ENCODE measurements at regions not wholly inside any gene's neighbourhood (a gene's known extent, or its start where the extent isn't known, plus 50 kb on each side); places are given as distances from the start of the nearest gene placed in this dataset.

DNA sequence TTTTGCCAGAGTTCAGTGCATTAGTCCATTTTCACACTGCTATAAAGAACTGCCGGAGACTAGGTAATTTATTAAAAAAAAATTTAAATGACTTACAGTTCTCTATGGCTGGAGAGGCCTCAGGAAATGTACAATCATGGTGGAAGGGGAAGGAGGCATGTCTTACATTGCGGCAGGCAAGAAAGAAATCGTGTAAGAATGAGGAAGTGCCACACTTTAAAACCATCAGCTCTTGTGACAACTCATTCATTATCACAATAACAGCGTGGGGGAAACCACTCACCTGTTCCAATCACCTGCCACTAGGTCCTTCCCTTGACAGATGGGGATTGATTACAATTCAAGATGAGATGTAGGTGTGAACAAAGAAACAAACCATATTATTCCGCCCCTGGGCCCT is 1361.4 kb downstream of the NSUN3 start:
- Mint-ChIP-seq H3K4me1 (no peaks in the 10 kb centered on the region), H3K9me3 (no peaks in the 10 kb centered on the region), H3K4me3 (no peak overlapping the region), H3K36me3 (no peaks in the 10 kb centered on the region), H3K27ac (no peak overlapping the region), H3K27me3 (ENCODE audit: insufficient read depth, low read depth) (peaks cover 3% of the 10 kb centered on the region)
- no peak overlapping the region for H3K9ac ChIP-seq
- no peak overlapping the region for H3K4me2 ChIP-seq
- H3K4me3 ChIP-seq = no peak overlapping the region
- H3K9me3 ChIP-seq (ENCODE audit: low read depth) = no peaks in the 10 kb centered on the region
- no peaks in the 10 kb centered on the region for H3K79me2 ChIP-seq (ENCODE audit: low read depth)
- H3K27me3 ChIP-seq = no peaks in the 10 kb centered on the region
- TF ChIP-seq, protein P1, sequence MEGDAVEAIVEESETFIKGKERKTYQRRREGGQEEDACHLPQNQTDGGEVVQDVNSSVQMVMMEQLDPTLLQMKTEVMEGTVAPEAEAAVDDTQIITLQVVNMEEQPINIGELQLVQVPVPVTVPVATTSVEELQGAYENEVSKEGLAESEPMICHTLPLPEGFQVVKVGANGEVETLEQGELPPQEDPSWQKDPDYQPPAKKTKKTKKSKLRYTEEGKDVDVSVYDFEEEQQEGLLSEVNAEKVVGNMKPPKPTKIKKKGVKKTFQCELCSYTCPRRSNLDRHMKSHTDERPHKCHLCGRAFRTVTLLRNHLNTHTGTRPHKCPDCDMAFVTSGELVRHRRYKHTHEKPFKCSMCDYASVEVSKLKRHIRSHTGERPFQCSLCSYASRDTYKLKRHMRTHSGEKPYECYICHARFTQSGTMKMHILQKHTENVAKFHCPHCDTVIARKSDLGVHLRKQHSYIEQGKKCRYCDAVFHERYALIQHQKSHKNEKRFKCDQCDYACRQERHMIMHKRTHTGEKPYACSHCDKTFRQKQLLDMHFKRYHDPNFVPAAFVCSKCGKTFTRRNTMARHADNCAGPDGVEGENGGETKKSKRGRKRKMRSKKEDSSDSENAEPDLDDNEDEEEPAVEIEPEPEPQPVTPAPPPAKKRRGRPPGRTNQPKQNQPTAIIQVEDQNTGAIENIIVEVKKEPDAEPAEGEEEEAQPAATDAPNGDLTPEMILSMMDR (IDR thresholded peaks at IDR 0.05) = no peak
- no peak for TF ChIP-seq EZH2 (IDR thresholded peaks at IDR 0.05)
- TF ChIP-seq EZH2phosphoT487 (IDR thresholded peaks at IDR 0.05) = no peak
- DNase-seq (ENCODE audit: low spot score) = no peak
- no peaks in the 10 kb centered on the region for H3K36me3 ChIP-seq
- no peaks in the 10 kb centered on the region for H3F3A ChIP-seq (ENCODE audit: low read depth)
- no peaks in the 10 kb centered on the region for H3K4me1 ChIP-seq
- H3K27ac ChIP-seq = no peak overlapping the region
- no peaks in the 10 kb centered on the region for H4K20me1 ChIP-seq (ENCODE audit: low read depth)
- H2AFZ ChIP-seq (replicated peaks) = no peak overlapping the region

DNA sequence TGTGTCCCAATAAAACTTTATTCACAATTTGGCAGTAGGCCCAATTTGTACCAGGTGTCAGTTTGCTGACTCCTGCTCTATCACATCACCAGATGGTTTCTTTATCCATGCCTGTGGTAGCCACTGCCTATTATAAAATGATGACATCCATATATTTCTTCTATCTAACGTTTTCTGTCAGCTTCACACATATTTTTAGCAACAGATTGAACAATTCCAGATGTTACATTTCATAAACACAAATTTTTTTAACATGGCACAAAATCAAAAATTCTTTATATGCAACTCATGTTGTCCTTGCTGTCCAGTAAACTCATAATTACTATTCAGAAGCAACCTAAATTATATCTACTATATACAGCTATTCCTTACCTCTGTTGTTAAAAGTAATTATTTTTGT is 1371.6 kb downstream of the NSUN3 start:
- no peaks in the 10 kb centered on the region for H3K79me2 ChIP-seq (ENCODE audit: low read depth)
- no peaks in the 10 kb centered on the region for H3K9me3 ChIP-seq (ENCODE audit: low read depth)
- no peaks in the 10 kb centered on the region for H4K20me1 ChIP-seq (ENCODE audit: low read depth)
- H3K27ac ChIP-seq = no peak overlapping the region
- Mint-ChIP-seq H3K4me3 (no peak overlapping the region), H3K27me3 (ENCODE audit: insufficient read depth, low read depth) (no peaks in the 10 kb centered on the region), H3K27ac (no peak overlapping the region), H3K36me3 (no peaks in the 10 kb centered on the region), H3K4me1 (no peaks in the 10 kb centered on the region), H3K9me3 (no peaks in the 10 kb centered on the region)
- H3K9ac ChIP-seq = no peak overlapping the region
- H2AFZ ChIP-seq (replicated peaks) = no peak overlapping the region
- peaks cover 7% of the 10 kb centered on the region for H3K4me1 ChIP-seq
- H3K4me2 ChIP-seq = no peak overlapping the region
- H3K27me3 ChIP-seq = no peaks in the 10 kb centered on the region
- TF ChIP-seq EZH2 (IDR thresholded peaks at IDR 0.05) (no peak), EZH2phosphoT487 (IDR thresholded peaks at IDR 0.05) (no peak)
- TF ChIP-seq, protein P1 (IDR thresholded peaks at IDR 0.05) = no peak
- H3K4me3 ChIP-seq = no peak overlapping the region
- no peaks in the 10 kb centered on the region for H3F3A ChIP-seq (ENCODE audit: low read depth)
- DNase-seq (ENCODE audit: low spot score) = no peak
- no peaks in the 10 kb centered on the region for H3K36me3 ChIP-seq

- Histone ChIP-seq H3K9ac (no peak overlapping the region), H3K4me3 (no peak overlapping the region), H4K20me1 (ENCODE audit: low read depth) (no peaks in the 10 kb centered on the region), H3K4me2 (no peak overlapping the region), H3K36me3 (no peaks in the 10 kb centered on the region), H3F3A (ENCODE audit: low read depth) (no peaks in the 10 kb centered on the region), H2AFZ (replicated peaks) (no peak overlapping the region), H3K79me2 (ENCODE audit: low read depth) (no peaks in the 10 kb centered on the region), H3K27me3 (no peaks in the 10 kb centered on the region), H3K27ac (no peak overlapping the region), H3K9me3 (ENCODE audit: low read depth) (no peaks in the 10 kb centered on the region), H3K4me1 (peaks cover 7% of the 10 kb centered on the region)
- H3K4me3 Mint-ChIP-seq = no peak overlapping the region
- DNase-seq (ENCODE audit: low spot score) = no peak
- no peak overlapping the region for H3K27ac Mint-ChIP-seq
- H3K9me3 Mint-ChIP-seq = no peaks in the 10 kb centered on the region
- no peak for TF ChIP-seq EZH2 (IDR thresholded peaks at IDR 0.05)
- no peaks in the 10 kb centered on the region for H3K4me1 Mint-ChIP-seq
- H3K27me3 Mint-ChIP-seq (ENCODE audit: insufficient read depth, low read depth) = no peaks in the 10 kb centered on the region
- H3K36me3 Mint-ChIP-seq = no peaks in the 10 kb centered on the region
Measured at GRCh38 chr3:95437409-95437808, 1374.5 kb downstream of the NSUN3 start.

DNA sequence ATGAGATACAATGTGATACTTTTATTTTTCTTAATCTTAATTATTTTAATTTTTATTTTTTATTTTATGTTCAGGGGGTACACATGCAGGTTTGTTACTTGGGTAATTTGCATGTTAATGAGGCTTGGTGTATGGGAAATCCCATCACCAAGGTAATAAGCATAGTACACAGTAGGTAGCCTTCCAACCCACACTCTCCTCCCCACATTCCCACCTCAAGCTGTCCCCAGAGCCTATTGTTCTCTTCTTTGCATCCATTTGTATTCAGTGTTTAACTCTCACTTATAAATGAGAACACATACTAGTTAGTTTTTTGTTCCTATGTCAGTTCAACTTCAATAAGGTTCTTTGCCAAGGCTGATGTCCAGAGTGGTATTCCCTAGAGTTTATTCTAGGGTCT is 1375.4 kb downstream of the NSUN3 start:
- TF ChIP-seq EZH2phosphoT487 (IDR thresholded peaks at IDR 0.05) (no peak), EZH2 (IDR thresholded peaks at IDR 0.05) (no peak)
- TF ChIP-seq, protein P1 (IDR thresholded peaks at IDR 0.05) = no peak
- Mint-ChIP-seq H3K9me3 (no peaks in the 10 kb centered on the region), H3K27me3 (ENCODE audit: insufficient read depth, low read depth) (no peaks in the 10 kb centered on the region), H3K36me3 (no peaks in the 10 kb centered on the region), H3K4me3 (no peak overlapping the region), H3K4me1 (no peaks in the 10 kb centered on the region), H3K27ac (no peak overlapping the region)
- H3K9me3 ChIP-seq (ENCODE audit: low read depth) = no peaks in the 10 kb centered on the region
- no peaks in the 10 kb centered on the region for H3K27me3 ChIP-seq
- H3K4me2 ChIP-seq = no peak overlapping the region
- no peaks in the 10 kb centered on the region for H3K79me2 ChIP-seq (ENCODE audit: low read depth)
- no peak overlapping the region for H3K27ac ChIP-seq
- H4K20me1 ChIP-seq (ENCODE audit: low read depth) = no peaks in the 10 kb centered on the region
- H2AFZ ChIP-seq (replicated peaks) = no peak overlapping the region
- H3K4me3 ChIP-seq = no peak overlapping the region
- H3K4me1 ChIP-seq = peaks cover 7% of the 10 kb centered on the region
- H3K36me3 ChIP-seq = no peaks in the 10 kb centered on the region
- H3F3A ChIP-seq (ENCODE audit: low read depth) = no peaks in the 10 kb centered on the region
- DNase-seq (ENCODE audit: low spot score) = peak; percentile 6
- H3K9ac ChIP-seq = no peak overlapping the region

Data from neural progenitor cell (in vitro differentiated cells).